ENCODE measurements at regions not wholly inside any gene's neighbourhood (a gene's known extent, or its start where the extent isn't known, plus 50 kb on each side); places are given as distances from the start of the nearest gene placed in this dataset.
"Not testable (repeated sequence)": the region's sequence is repeated elsewhere in the genome, so short reads cannot be mapped to it uniquely, and the experiment has no call there.

DNA sequence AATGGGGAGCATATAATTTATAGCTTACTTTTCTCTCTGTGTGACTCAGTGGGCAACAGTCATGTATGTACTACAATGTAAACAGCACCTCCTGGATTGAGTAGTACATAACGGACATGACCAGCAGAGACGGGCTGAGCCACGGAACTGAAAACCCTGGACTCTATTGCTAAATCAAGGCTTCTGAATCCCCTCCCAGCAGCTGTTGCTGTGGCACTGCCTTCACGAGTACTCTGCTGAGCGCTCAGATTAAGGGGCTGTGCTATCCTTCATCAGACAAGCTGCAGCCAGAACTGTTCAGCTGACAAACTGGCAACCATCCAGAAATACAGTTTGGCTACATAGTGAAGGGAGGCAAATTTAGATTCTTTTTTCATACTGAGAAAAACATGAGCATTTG is 131.3 kb upstream of the CCDC180 start:
- DNase-seq, result no peak

DNA sequence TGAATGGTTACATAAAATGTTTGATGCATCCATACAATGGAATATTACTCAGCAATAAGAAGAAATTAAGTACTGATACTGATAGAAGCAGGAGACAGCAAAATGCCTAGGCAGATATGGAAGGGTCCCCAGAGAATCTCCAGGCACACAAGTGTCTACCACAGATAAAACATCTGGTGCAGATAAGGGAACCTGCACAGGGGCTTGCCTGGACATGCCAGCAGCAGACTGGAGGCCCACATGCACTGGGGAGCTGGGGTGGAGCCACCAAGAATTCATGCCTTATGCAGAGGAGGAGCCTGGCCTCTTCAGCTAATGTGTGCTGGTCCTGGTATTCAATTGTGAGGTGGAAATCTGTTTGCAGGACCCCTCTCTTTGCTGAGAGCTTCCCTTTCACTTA is 129.2 kb upstream of the CTSV start:
- not testable (repeated sequence) for DNase-seq

DNA sequence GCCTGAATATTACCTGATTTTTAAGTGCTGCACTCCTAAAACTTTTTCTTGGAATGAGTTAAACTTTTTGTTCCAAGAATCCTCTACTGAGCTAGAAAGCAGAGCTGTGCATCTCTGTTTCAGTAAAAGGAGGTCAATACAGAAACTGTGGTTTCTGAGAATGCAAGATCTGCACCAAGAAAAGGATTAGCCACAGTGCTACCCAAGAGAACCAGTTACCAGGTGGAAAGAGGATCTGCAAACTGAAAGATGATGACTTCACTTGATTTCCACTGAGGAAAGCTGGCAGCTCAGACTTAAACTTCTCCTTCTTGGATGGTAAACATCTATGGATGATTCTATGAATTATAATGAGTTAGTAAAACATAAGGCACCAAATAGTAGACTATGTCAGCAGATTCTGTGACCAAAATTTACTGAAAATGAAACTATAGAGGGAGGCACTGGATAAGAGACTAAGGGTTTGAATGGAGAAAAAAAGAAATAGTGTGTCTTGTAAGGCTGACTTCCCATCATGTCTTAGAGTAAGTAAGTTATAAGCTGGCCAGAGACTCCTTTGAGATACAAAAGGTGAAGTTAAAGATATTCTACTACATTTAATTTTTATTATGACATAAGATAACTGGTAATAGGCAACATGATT is 127.7 kb upstream of the CTSV start:
- peak; percentile 61 for DNase-seq

DNA sequence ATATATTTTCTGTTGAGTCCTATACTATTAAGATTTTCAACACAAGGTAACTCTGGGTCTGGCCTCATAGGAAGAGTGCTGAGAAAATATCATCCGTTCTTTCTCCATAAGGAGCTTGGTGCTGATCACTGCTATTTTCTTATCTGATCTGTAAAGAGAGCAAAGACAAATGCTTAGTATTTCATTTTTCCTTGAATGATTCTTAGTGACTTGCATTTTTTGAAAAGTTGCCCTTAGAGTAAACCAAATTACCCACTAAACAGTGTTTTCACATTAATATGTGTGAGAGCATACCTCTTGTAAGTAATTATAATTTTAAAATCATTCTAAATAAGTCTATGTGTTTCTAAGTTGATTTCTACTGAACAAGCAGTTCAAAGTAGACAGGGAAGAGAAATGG is 121.3 kb upstream of the CTSV start:
- DNase-seq, result no peak

DNA sequence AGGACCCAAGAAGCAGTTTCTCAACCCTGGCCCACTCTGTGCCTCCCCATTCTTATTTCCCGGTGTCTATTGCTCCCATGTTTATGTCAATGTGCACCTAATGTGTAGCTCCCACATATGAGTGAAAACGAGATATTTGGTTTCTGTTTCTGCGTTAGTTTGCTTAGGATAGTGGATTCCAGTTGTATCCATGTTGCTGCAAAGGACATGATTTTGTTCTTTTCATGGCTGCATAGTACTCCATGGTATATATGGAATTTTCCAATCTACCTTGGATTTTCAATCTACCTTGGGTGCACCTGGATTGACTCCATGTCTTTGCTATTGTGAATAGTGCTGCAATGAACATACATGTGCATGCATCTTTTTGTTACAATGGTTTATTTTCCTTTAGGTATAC is 119.8 kb upstream of the CTSV start:
- not testable (repeated sequence) for DNase-seq

DNA sequence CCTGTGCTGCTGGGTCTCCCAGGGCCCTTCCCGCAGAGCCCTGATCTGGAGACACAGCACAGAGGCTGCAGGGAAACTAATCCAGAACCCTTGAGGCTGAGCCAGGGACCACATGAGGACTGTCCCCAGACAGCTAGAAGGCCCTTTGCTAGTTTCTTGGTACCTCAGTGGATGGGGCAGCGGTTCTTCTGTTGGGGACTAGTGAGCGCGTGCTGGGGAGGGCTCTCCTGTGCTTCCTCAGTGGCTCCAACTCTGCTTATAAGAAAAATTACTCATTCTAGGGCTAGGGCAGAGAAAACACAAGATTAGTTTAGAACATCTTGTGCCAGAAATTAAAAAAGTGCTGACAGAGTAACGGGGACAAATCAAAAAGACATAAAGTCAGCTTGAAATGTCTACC is 116.5 kb upstream of the CTSV start:
- not testable (repeated sequence) for DNase-seq

DNA sequence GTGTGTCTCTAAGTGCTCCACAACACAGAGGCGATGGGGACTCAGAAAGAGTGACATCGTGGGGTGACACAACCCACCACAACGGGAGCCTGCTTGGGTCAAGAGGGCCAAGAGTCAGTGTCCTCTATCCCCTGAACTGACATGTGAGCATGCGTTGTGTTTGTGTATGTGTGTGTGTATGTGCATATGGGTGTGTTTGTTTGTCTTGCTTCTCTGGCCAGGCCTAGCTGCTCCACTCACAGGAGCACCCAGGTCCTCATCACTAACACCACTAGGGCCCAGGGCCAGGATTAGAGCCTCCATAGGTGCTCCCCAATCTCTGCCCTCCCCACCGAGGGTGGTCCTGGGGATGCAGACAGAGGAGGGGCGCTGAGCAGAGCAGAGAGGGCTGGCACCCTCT is 115.0 kb upstream of the CTSV start:
- DNase-seq, result no peak

DNA sequence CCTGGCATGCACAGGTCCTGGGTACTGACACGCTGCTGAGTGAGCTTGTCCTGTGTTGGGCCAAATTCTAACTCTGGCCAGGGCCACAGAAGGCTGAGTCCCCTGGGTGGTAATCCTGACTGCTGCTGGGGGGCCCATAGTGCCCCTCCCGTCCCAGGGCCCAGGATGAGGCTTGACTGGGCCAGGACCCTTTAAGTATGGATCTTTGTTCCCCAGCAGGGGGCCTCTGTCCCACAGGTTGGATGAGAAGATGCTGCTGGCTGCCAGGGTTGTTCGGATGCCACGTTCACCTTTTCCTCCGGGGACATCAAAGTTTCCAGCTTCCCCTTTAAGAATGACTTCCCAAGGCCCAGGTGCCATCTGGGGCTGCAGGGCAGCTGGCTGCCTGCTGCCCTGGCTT is 114.2 kb upstream of the CTSV start:
- not testable (repeated sequence) for DNase-seq

DNA sequence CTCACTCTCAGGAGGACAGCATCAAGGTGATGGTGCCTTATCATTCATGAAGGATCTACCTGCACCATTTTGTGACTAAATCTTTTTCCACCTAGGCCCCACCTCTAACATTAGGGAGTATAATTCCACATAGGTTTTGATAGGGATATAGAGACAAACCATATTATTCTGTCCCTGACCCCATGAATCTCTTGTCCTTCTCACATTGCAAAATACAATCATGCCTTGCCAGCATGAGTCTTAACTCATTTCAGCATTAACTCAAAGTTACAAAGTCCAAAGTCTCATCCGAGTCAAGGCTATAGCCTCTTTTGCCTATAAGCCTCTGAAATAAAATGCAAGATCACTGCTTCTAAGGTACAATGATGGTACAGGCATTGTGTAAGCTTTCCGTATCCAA is 111.5 kb upstream of the CTSV start:
- DNase-seq, result not testable (repeated sequence)

DNA sequence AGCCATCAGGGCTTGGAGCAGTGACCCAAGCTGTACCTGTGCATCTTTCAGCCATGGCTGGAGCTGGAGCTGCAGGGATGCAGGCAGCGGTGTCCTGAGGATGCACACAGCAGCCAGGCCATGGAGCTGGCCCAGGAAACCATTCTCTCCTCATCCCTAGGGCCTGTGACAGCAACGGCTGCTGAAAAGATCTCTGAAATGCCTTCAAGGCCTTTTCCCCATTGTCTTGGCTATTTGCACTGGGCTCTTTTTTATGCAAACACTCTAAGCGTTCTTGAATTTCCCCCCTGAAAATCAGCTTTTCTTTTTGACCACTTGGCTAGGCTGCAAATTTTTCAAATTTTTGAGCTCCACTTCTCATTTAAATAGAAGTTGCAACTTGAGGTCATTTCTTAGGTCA is 109.5 kb upstream of the CTSV start:
- DNase-seq, result not testable (repeated sequence)

DNA sequence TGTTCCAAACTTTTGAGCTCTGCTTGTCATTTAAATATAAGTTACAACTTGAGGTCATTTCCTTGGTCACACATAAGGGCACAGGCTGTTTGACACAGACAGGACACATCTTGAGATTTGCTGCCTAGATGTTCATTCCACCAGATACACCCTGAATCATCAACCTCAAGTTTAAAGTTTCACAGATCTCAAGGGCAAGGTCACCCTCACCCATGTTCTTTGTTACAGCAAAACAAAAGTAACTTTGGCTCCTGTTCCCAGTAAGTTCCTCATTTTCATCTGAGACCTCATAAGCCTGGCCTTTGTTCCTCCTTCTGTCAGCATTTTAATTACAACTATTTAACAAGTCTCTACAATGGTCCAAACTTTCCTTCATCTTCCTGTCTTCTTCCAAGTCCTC is 106.7 kb upstream of the CTSV start:
- peak; percentile 80 for DNase-seq

DNA sequence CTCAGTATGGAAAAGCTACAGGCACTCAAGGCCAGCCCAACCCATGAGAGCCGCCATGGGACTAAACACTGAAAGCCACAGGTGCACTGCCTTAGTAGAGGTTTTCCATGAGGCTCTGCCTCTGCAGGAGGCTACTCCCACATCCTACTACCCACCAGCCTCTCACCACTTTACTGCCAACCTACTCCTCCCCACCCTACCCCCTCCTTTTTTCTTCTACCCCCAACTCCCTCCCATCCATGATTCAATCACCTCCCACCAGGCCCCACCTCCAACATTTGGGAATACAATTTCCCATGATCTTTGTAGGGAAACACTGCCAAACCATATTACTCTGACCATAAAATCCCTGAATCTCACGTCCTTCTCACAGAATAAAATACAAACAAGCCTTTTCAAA is 101.6 kb upstream of the CTSV start:
- no peak for DNase-seq

DNA sequence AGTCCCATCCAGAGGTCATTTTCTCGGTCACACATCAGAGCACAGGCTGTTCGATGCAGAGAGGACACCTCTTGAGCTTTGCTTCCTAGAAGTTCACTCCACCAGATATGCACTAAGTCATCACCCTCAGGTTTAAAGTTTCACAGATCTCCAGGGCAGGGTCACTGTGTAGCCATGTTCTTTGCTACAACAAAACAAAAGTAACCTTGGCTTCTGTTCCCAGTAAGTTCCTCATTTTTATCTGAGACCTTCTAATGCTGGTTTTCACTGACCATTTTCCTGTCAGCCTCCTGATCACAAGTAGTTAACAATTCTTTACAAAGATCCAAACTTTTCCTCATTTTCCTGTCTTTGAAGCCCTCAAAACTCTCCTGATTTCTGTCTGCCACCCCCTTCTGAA is 97.5 kb upstream of the CTSV start:
- peak; percentile 59 for DNase-seq

DNA sequence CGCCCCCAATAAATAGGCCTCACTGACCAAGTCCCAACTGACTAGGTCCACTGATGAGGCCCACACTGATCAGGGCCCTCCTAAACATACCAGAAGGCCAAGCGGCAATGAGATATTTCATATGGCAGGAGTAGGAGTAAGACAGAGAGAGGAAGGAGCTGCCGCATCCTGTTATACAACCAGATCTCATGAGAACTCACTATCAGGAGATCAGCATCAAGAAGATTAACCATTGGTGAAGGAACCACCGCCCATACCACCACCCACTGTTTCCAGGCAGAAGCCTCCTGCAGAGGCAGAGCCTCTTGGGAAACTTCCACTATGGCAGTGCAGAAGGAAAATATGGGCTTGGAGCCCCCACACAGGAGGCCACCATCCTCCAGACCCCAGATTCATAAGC is 95.0 kb upstream of the CTSV start:
- not testable (repeated sequence) for DNase-seq

DNA sequence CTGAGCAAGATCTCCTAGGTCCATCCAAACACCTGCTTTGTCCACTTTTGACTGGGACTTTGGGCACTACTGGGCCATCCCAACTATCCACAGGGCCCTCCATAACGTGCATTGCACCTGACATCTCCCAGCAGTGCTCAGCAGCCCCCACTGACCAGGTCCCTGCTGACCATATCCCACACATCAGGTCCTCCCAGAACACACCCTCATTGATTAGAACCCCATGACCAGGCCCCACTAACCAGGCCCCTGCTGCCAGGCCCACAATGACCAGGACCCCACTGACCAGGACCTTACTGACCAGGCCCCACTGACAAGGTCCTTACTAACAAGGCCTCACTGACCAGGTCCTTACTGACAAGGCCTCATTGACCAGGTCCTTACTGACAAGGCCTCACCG is 93.9 kb upstream of the CTSV start:
- DNase-seq, result no peak

DNA sequence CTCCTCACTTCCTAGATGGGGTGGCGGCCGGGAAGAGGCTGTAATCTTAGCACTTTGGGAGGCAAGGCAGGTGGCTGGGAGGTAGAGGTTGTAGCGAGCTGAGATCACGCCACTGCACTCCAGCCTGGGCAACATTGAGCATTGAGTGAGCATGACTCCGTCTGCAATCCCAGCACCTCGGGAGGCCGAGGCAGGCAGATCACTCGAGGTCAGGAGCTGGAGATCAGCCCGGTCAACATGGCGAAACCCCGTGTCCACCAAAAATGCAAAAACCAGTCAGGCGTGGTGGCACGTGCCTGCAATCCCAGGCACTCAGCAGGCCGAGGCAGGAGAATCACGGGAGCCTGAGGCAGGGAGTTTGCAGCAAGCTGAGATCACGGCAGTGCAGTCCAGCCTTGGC is 91.9 kb upstream of the CTSV start:
- not testable (repeated sequence) for DNase-seq

DNA sequence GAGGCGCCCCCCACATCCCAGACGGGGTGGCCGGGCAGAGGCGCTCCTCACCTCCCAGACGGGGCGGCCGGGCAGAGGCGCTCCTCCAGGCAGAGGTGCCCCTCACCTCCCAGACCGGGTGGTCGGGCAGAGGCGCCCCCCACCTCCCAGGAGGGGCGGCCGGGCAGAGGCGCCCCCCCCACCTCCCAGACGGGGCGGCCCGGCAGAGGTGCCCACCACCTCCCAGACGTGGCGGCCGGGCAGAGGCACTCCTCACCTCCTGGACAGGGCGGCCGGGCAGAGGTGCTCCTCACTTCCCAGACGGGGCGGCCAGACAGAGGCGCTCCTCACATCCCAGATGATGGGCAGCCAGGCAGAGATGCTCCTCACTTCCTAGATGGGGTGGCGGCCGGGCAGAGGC is 91.4 kb upstream of the CTSV start:
- not testable (repeated sequence) for DNase-seq

DNA sequence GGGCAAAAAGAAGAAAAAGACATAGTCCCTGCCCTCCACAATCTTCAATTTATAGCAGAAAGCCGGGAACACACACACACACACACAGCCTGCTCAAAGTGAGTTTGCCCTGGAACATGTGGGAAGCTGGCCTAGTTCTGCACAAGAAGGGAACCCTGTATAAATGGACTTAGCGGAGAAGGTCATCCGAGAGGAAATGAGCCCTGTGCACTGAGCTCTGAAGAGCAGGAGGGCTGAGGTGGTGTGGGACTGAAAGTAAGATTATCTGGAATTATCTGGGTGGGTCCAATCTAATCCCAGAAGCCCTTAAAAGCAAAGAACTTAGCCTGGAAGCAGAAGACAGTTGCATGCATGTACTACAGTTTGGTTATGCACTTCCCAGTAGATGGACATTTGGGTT is 90.0 kb upstream of the CTSV start:
- no peak for DNase-seq

DNA sequence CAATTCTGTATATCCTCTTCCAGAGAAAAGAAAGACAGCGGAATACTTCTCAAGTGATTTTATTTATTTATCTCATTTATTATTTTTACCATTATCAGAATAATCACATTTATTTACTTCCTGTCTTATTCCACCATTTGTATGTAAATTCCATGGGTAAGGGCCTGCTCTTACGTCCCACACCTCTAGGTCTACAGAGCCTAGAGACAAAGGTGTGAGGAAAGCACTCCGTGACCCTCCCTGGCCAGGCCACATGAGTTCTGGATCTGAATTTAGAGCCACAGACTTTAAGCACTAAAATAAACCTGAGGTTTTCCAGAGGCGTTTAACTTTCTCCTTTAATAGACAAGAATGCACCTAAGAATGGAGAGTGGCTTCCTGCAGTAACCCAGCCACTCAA is 85.3 kb upstream of the CTSV start:
- no peak for DNase-seq

DNA sequence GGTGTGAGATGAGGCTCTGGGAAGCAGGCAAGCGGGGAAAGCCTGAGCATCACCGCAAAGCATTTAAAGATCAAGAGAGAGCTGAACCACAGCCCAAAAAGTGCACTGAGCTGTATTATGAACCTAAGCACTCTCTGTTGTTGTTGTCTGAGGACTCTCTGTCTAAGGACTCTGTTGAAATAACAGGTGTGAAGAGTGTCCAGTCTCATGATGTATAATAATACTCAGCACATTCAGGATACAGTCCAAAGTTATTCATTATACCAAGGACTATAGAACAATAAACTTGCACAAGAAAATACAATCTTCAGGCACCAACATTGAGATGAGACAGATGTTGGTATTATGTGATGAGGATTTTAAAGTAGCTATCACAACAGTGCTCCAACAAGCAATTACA is 71.8 kb upstream of the CTSV start:
- no peak for DNase-seq

DNA sequence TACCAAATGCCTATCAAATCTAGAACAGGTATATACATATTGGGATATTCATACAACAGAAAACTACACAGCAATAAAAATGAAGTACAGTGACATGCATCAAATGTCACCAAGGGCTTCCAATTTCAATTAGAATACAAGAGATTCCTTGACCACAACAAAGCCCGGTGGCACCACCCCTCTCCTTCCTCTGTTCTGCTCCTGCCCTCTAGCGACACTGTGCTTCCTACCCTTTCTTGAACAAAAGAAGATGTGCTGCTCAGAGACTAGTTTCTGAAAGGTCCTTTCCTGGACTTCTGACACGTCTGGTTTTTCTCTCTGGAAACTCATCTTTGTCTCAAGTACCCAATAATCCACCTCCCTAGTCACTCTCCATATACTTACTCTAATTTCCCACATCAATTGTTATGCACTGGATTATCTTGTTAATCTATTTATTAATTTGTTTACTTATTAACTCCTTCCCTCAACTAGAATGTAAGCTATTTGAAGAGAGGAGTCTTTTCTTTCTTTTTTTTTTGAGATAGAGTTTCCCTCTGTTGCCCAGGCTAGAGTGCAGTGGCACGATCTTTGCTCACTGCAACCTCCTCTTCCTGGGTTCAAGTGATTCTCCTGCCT is 70.4 kb upstream of the CTSV start:
- peak; percentile 50 for DNase-seq

DNA sequence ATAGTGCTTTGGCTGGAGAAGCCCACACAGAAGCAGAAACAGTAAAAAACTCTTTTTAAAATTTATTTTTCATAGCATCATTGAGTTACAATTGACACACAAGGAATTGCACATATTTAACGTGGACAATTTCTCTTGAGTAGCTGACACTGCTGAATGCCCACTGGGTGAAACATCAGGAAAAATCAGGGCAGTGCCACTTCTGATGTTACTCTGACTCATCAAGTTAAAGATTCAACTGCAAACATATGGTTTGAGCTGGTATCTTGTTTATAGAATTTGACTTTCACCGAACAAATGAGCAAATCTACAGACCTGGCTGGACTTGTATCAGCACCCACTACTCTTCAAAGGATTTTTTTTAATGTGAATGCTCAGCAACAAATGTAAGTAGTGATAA is 66.3 kb upstream of the CTSV start:
- DNase-seq, result not testable (repeated sequence)

DNA sequence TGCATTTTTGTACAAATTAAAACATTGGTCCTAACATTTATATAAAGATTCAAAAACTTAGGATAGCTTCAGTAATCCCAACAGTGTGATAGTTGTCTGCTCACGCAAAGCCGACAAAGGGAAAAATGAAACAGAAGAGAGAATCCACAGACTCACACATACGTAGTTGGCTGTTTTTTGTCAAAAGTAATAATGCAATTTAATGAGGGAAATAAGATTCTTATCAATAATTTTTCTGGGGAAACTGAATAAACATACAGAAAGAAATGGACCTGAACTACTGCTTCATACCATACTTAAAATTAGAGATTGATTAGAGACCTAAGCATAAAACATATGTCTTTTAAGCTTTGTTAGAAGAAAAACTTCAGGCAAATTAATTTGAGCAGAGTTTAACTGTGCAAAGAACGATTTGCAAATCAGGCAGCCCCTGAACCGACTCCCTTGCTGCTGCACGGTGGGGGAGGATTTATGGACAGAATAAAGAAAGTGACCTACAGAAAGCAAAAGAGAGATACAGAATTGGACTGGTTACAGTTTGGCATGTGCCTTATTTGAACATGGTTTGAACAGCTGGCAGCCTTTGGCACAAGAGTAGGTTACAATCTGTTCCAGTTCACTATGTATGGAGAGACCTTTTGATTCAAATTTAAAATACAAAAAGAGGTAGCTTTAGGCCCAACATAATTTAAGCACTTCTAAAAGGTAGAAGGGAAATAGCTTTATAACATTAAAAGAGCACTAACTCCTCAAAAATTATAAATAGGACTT is 64.9 kb upstream of the CTSV start:
- not testable (repeated sequence) for DNase-seq

DNA sequence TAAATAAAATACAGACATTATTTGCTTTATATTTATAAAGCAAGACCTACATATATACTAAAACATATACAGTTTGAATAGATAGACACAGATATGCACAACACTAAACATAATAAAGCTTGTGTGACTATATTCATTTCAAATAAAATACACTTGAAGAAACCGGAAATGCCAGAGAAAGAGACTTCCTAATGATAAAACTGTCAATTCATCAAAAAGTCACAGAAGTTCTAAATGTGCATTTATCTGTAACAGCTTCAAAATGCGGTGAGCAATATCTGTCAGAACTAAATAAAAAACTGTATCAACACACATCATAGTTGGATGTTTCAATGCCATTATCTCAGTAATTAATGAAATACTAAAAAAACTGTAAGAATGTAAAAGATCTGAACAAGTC is 60.6 kb upstream of the CTSV start:
- DNase-seq, result not testable (repeated sequence)
